ENCODE measurements at regions not wholly inside any gene's neighbourhood (a gene's known extent, or its start where the extent isn't known, plus 50 kb on each side); places are given as distances from the start of the nearest gene placed in this dataset.

DNA sequence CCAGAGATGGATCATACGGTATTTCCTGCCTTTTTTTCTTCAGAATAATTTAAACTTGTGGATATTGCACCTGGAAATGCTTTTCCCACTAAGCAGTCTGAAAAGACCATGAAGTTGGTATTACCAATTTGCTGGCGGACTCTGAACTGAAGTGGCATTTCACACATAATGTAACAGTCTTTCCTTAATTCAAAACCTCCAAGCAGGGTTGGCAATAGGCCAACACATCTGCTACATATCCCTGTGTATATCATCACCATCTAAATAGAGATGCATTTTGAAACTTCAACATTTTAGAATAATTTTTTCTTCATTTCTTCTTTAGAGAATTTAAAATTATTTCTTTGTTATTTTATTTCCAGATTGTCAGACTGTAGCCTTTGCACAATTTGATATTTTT, 100.5 kb downstream of the TSPAN8 start:
- no peak overlapping the region for H3K4me3 ChIP-seq (ENCODE audit: low read depth, low read length)
- TF ChIP-seq, protein P1, sequence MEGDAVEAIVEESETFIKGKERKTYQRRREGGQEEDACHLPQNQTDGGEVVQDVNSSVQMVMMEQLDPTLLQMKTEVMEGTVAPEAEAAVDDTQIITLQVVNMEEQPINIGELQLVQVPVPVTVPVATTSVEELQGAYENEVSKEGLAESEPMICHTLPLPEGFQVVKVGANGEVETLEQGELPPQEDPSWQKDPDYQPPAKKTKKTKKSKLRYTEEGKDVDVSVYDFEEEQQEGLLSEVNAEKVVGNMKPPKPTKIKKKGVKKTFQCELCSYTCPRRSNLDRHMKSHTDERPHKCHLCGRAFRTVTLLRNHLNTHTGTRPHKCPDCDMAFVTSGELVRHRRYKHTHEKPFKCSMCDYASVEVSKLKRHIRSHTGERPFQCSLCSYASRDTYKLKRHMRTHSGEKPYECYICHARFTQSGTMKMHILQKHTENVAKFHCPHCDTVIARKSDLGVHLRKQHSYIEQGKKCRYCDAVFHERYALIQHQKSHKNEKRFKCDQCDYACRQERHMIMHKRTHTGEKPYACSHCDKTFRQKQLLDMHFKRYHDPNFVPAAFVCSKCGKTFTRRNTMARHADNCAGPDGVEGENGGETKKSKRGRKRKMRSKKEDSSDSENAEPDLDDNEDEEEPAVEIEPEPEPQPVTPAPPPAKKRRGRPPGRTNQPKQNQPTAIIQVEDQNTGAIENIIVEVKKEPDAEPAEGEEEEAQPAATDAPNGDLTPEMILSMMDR (IDR thresholded peaks at IDR 0.05; ENCODE audit: insufficient read depth, low read length, poor library complexity, severe bottlenecking), result no peak
- H3K36me3 ChIP-seq (ENCODE audit: control insufficient read depth, insufficient read depth, low read length), result no peaks in the 10 kb centered on the region
- no peaks in the 10 kb centered on the region for H3K27me3 ChIP-seq (ENCODE audit: control insufficient read depth, insufficient read depth, low read length)
- no peak for DNase-seq (ENCODE audit: low read depth)

DNA sequence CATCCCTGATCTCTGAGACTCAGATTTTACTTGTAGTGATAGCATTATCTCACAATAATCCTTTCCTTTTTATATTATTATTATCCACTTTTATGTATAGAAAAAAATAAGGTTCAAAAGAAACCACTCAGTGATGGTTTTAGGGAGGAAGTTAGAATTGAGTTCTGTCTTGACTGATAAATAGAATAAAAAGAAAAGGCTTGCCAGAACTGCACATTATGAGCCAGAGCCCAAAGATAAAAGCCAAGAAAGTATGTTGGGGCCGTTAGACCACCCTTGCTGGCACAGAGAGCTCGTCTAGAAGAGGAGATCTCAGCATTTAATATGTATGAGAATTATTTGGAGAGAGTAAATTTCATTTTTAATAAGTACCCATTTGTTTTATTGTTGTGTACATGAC, 103.2 kb downstream of the TSPAN8 start:
- TF ChIP-seq, protein P1 (IDR thresholded peaks at IDR 0.05; ENCODE audit: insufficient read depth, low read length, poor library complexity, severe bottlenecking), result no peak

DNA sequence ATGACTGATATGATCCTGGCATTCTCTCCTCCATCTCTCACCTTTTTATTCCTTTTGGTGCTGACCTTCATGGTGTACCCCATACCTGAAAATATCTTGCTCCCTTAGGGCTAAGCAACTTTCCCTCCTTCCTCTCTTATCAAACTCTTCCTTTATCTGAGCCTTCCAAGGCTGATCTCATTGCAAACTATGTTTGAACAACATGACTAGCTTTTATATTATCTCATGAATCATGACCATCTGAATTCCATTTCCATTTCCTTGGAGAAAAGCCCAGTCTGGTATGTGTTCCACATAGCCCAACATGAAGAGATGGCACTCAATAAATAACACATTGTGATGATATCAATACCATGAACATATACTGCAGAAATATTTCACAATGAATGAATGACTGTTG, 111.6 kb downstream of the TSPAN8 start:
- TF ChIP-seq, protein P1 (IDR thresholded peaks at IDR 0.05; ENCODE audit: insufficient read depth, low read length, poor library complexity, severe bottlenecking), result no peak
- Histone ChIP-seq H3K36me3 (ENCODE audit: control insufficient read depth, insufficient read depth, low read length) (no peaks in the 10 kb centered on the region), H3K4me3 (ENCODE audit: low read depth, low read length) (no peak overlapping the region), H3K27me3 (ENCODE audit: control insufficient read depth, insufficient read depth, low read length) (no peaks in the 10 kb centered on the region)
- no peak for DNase-seq (ENCODE audit: low read depth)

More for the DNA sequence above, 103.2 kb downstream of the TSPAN8 start:
- H3K27me3 ChIP-seq (ENCODE audit: control insufficient read depth, insufficient read depth, low read length), result no peaks in the 10 kb centered on the region
- no peak overlapping the region for H3K4me3 ChIP-seq (ENCODE audit: low read depth, low read length)
- no peaks in the 10 kb centered on the region for H3K36me3 ChIP-seq (ENCODE audit: control insufficient read depth, insufficient read depth, low read length)
- no peak for DNase-seq (ENCODE audit: low read depth)

DNA sequence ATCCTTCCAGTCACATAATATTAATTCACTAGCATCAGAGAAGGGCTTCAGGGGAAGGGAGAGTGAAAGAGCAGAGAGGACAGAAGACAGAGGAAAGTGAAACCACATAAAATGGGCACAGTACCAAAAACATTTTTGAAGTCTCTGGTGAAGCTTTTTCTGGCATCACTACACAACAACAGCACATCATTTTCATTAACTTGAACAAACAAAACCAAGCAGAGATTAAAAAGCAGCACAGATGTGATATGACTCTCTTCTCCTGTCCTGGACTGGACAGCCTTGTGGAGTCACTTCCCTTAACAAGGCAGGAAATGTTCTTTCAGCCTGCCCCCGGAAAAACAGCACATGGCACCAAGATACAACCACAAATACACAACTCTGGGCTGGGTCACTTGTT, 112.0 kb downstream of the TSPAN8 start:
- TF ChIP-seq, protein P1 (IDR thresholded peaks at IDR 0.05; ENCODE audit: insufficient read depth, low read length, poor library complexity, severe bottlenecking), result no peak
- no peak overlapping the region for H3K4me3 ChIP-seq (ENCODE audit: low read depth, low read length)
- no peaks in the 10 kb centered on the region for H3K27me3 ChIP-seq (ENCODE audit: control insufficient read depth, insufficient read depth, low read length)
- no peaks in the 10 kb centered on the region for H3K36me3 ChIP-seq (ENCODE audit: control insufficient read depth, insufficient read depth, low read length)
- DNase-seq (ENCODE audit: low read depth), result no peak

DNA sequence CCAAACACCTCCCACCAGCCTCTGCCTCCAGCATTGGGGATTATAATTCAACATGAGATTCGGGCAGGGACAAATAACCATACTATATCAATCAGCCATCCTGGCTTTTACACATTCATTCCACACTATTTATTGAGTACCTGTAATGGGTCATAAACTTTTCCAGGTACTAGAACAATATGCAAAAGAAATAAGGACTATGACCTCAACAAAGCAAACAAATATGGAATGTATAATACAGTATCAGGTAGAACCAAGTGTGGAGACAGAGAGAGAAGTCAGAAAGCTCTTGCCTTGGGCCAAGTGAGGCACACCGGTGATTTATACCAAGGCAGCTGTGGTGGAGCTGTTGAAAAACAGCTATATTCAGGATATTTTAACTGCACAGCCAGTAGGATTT, 116.3 kb downstream of the TSPAN8 start:
- no peak overlapping the region for H3K4me3 ChIP-seq (ENCODE audit: low read depth, low read length)
- TF ChIP-seq, protein P1 (IDR thresholded peaks at IDR 0.05; ENCODE audit: insufficient read depth, low read length, poor library complexity, severe bottlenecking), result no peak
- H3K36me3 ChIP-seq (ENCODE audit: control insufficient read depth, insufficient read depth, low read length), result no peaks in the 10 kb centered on the region
- no peaks in the 10 kb centered on the region for H3K27me3 ChIP-seq (ENCODE audit: control insufficient read depth, insufficient read depth, low read length)
- DNase-seq (ENCODE audit: low read depth), result no peak

DNA sequence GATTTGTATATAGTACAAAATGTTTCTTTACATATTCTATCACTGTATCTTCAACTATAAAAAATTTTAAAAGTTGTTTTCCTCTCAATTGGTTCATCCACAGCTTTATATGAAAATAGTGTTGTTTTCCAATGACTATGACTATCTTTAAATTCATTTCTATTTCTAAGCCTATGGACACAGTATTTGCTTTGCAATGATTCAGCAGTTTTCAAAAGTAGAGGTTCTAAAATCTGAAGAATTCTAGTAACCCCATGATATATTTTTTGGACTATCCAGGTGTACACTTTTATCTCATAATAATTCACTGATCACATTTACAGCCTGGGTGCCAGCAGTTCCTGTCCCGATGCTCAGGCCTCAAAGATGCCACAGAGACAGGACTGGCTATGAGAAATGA, 118.4 kb upstream of the PTPRR start:
- no peak for DNase-seq (ENCODE audit: low read depth)
- TF ChIP-seq, protein P1 (IDR thresholded peaks at IDR 0.05; ENCODE audit: insufficient read depth, low read length, poor library complexity, severe bottlenecking), result no peak
- Histone ChIP-seq H3K27me3 (ENCODE audit: control insufficient read depth, insufficient read depth, low read length) (no peaks in the 10 kb centered on the region), H3K4me3 (ENCODE audit: low read depth, low read length) (no peak overlapping the region), H3K36me3 (ENCODE audit: control insufficient read depth, insufficient read depth, low read length) (no peaks in the 10 kb centered on the region)
